ENCODE measurements at regions not wholly inside any gene's neighbourhood (a gene's known extent, or its start where the extent isn't known, plus 50 kb on each side); places are given as distances from the start of the nearest gene placed in this dataset.
"Not testable (repeated sequence)": the region's sequence is repeated elsewhere in the genome, so short reads cannot be mapped to it uniquely, and the experiment has no call there.

DNA sequence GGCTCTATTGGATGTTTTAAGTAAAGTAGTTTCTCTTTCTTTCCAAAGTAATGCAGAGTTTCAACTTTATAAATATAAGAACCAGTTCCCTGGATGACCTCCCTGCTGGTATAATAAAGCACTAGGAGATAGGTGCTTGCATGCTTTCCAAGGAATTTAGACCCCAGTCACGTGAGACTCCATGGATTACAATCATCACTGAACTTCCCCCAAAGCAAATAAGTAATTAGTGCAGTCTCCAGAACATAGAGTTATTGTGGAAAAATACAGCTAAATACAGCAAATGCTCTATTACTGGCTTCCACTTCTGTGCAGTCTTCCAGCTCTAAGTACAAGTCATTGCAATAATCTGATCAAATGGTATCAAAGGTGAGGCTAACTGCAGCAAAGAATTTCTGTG, 220.2 kb upstream of the STEAP1 start:
- DNase-seq, result no peak

DNA sequence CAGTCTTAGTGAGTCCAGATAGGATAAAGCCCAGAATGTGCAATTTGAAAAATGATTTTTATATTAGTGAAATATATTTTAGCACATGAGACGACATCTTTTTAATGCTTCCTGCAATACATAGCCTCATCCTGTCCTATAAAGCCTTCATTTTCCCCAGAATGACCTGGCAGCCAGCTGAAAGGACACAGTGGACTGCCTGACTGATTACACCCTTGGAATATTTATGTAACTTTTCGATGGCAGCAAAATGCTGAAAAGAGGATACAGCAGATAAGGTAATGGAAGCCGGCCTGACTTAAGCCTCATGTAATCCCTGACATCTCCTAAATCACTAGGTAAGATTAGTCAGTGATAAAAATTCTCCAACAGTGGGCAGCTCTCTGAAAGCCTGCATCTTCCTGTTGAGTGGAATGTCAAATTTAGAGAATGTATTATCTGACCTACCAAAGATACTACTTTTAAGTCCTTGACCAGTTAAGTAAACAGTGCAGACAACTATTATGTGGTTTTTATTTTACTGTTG, 210.7 kb upstream of the STEAP1 start:
- DNase-seq, result no peak

DNA sequence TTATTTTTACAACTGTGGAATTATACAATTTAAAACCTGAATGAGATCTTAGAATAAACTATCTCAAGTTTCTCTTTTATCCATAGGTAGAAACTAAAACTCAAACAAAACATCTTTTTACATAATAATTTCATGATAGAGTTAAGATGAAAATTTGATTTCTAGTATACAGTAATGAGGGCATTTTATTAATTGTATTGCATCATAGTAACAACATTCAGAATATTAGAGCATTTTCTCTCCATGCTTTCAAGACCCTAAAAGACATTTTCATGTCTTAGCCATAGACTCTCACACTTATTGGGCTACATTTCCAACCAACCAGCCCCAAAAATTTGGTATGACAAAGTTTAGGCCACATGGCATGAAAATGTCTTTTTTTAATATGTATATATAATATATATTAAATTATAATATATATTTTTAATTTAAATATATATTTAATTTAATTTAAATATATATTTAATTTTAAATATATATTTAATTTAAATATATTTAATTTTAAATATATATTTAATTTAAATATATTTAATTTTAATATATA, 195.7 kb upstream of the STEAP1 start:
- DNase-seq, result no peak

DNA sequence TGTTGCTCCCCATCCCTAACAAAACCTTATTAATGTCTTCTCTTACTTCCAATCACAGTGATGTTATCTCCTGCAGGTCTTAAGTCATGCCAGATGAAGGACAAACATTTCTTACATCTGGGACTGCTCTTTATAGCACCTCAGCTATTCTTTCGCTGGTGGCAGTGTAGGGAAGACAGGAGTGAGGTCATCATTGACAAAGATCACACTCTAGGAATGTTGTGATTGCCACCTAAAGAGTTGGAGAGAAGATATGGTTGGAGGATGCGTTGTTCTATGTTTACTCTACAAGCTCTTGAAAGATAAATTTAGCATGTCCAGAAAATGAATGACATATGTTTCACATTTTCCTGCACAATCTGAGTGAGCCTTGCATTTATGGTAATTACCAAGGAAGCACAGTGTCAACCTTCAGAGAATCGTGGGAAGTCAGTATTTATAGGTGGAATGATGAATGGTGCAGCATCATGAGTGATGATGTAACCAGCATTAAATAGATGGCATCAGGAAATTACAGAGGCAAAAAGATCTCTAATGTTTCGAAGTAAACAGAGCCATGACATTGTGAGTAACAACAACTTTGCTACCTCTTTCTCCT, 188.1 kb upstream of the STEAP1 start:
- DNase-seq, result no peak

DNA sequence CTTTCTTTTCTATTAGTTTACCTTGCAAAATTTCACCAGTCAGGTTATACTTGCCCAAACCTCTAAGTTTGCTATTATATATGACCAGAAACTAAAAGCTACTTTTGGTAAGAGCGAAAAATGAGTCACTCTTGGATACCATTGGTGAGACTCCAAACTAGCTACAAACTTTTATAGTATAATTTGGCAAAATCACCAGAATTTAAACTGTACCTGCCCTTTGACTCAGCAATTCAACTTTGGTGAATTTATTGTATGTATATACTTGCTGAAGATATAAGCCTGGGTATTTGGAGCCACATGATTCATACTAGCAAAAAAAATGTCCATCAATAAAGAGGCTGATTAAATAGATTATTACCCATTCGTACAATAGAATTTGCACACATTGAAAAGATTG, 178.7 kb upstream of the STEAP1 start:
- DNase-seq, result no peak

DNA sequence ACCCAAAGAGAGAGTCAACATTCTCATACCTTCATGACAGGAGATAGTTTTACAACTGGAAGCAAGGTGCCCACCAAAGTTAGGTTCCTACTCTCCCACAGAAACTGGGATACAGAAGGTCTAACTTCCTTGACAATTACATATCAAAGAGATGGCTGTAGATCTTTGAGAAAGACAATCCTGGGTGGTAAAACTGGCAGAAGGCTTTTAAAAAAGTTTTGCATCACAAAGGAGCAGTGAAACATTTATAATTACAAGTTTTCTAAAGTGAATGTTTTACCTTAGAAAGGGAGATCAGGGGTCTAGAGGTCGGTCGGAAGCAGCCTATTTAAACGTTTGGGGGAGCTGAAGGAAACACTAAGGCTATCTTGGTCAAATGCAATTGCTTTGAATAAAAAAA, 166.6 kb upstream of the STEAP1 start:
- no peak for DNase-seq

DNA sequence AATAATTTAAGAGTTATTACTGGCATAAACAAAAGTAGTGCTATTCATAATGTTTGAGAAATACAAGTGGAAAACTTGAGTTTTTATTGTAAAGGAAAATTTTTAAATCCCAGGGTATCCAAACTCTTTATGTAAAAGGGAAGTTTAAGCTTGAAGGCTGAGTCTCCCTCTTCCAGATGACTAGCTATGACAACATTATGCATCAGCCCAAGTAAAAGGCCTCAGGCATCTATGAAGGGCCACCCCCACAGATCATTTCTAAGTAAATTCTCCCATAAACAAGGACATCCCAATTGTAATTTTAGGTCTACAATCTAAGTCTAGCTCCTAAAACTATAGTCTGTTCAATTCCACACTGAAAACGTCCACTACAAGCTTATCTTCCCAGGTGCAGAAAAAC, 166.2 kb upstream of the STEAP1 start:
- no peak for DNase-seq

DNA sequence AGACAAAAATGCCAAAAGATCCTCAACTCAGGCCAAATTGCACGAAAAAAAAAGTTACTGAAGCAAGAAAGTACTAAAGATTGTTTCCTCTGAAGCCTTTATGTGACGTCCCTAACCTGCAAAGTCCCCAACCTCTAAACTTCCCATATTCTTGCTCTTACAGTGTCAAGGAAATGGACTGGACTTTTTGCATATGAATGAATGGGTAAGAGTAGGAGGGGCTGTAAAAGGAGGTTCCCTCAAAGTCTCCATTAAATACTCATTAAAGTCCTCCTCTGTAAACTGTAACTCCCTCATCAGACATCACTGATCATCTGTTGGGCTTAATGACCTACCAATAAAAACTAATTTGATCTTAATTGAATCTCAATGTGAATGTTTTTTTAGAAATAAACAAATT, 164.8 kb upstream of the STEAP1 start:
- no peak for DNase-seq

DNA sequence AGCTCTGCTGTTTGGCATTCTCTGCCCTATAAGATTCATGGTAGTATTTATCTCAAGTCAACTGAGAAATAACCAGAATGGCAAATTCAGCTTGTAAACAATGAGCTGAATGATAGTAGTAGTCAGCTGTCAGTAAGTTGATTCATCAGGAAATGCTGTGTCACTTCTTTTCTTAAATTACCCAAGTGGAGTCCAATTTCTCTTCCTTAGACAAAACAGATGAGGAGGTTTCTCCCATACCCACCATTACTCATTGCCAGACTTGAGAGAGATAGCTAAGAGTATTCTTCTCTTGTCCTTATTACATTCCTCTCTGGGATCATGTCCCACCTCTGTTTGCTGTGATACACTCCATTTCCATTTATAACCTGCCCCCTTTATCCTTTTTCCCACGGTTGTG, 159.8 kb upstream of the STEAP1 start:
- DNase-seq, result no peak

DNA sequence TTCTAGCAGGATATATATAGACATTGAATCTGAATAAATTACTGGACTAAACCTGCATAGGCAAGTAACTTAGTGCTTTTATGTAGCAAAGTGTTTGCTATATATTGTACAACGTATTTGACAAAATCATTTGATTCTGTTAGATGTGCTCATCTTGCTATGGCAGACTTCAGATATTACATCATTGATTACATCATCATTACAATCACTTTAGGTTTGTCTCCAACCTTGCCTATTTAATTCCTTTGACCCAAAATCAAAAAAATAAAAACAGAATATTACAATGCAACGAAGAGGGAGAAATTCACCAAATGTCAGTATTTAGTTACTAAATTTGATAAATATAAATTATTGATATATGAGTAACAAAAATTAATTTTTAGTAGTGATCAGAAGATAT, 155.7 kb upstream of the STEAP1 start:
- DNase-seq, result no peak

DNA sequence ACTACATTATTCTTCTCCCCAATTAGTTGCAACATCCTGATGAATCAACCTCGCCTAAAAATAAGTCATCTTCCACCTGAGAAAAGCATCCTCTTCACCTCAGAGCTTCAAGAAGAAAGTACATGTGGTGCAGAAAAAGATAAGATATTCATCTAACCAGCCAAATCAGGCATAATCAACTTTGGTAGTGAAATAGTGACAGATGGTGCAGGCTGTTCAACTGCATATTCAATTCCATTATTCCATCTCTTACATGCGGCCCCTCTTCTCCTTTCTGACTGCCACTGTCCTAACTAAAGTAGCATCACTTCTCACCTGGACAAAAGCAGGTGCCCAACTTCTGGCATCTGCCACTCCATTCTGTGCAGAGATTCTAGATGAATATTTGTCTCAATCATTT, 148.4 kb upstream of the STEAP1 start:
- no peak for DNase-seq

DNA sequence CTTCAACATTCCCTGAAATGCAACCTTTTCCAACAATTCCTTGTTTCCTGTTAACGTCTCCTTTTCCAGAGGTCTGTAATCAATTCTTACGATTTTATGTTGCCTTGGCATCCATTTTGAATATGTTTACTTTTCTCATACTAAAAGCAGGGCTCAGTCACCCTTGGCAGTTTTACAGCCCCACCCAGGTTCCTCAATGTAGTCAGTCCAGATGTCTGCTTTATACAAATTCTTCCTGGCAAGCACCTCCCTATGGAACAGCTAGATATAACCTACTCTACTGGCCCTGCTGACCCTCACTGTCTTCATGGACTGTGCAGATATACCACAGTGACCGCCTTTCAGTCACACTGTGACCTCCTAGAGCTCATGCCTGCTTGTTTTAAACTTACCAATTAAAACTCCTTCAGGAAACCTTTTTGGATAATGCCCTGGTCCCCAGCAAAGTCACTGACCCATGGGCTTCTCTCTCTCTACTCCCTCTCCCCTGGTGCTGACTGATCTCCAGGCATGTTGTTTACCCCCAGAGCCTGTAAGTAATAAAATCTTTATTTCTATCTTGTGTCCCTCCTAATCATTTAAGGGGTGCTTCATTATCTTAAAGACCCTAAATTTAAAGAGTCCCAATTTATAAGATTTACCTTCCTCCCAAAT, 147.1 kb upstream of the STEAP1 start:
- no peak for DNase-seq

DNA sequence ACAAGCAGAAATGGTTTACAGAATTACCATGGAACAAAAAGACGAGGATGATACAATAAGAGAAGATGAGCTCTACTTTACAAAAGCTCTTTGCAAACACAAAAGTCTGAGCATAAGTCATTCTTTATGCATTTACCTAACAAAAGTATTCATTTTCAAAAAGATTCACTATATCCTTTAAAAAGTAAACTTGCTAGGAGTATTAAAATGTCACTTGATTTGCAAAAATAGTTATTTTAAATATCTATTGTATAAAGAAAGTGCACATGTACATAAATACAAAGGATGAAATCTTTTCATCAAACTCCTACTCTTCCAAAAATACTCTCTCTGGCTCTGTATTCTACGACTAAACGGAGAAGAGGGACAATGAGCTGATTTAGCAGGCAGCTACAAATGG, 146.4 kb upstream of the STEAP1 start:
- DNase-seq, result no peak

DNA sequence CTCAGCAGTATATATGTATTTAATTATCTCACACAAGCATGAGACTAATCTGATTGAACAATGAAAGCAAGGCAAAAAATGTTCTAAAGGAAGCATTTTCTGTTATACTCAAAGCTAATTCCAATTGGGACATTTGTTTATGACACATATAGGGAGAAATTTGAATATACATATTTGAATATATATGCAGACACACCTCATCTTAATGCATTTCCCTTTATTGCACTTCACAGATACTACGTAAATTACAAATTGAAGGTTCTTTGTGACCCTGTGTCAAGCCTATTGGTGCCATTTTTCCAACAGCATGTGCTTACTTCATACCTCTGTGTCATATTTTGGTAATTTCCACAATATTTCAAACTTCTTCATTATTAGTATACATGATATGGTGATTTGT, 132.1 kb upstream of the STEAP1 start:
- DNase-seq, result no peak

DNA sequence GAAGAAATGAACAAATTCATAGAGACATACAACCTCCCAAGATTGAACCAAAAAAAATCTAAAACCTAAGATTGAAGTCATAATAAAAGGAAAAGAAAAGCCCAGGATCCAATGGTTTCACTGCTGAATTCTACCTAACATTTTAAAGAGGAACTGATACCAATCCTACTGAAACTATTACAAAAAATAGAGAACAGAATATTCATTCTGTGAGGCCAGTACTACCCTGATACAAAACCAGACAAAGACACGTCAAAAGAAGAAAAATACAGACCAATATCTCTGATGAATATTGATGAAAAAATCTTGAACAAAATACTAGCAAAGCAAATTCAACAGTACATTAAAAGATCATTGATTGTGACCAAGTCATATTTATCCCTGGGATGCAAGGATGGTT, 128.5 kb upstream of the STEAP1 start:
- no peak for DNase-seq

DNA sequence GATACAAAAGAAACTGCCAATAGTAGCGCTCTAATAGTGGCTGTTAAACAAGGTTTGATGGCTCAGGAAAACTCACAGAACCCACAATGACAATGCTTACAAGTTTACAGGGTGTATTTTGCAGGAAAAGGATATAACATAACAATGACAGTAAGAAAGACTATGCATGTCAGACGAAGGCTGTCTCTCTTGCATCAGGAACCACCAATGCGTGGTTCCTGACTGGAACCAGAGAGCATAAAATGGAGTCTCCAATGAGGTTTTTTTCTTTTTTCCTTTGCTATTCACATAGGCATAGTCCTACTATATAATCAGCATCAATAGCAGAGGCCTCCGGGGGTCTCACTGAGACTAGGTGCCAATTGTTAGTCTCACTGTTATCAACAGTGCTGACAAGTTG, 120.4 kb upstream of the STEAP1 start:
- no peak for DNase-seq

DNA sequence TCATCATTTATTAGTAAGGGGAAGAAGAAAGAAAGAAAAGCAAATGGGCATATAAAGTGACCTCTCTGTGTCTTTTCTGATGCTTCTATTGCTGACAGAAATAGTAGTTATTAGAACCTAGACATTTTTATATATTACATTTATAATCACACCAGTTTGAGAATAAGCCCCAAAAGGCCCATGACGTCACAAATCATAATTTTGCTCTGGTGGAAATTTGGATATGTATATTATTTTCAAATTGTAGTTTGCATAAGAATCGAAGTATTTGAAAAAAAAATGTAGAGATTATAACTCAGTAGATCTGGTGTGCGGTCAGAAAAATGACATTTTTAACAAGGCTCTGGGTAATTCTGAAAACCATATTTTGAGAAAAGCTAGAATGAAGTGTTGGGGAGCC, 101.2 kb upstream of the STEAP1 start:
- DNase-seq, result no peak

DNA sequence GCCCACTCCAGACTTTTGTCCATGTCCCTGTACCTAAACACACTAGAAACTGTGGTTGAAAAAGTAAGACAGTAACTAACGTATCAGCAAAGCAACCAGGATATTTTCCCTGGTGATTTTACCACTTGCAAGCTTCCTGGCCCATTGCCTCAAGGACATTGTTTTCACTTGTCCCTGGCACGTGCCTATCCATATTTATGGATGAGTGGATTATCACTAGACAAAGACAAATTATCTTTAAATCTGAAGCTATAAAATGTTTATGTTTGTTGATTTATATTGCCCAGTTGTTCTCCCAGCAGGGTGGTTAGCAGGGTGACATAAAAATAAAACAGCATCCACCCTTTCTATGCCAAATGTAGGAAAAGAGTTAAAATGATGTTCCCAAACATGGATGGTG, 93.2 kb upstream of the STEAP1 start:
- DNase-seq, result no peak

DNA sequence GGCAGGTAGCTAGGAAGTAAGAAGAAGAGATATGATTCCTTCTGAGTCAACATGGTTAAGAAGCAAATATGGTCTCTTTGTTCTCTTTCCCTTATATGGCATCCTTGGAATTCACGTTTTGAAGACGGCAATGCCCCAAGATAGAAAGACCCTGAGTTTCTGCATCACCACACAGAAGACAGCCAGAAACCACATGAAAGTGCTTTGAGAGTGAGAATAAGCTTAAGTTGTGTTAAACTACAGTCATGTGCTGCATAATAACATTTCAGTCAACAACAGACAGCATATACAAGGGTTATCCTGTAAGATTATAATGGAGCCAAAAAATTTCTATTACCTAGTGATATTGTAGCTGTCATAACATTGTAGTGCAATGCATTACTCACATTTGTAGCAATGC, 89.9 kb upstream of the STEAP1 start:
- no peak for DNase-seq

DNA sequence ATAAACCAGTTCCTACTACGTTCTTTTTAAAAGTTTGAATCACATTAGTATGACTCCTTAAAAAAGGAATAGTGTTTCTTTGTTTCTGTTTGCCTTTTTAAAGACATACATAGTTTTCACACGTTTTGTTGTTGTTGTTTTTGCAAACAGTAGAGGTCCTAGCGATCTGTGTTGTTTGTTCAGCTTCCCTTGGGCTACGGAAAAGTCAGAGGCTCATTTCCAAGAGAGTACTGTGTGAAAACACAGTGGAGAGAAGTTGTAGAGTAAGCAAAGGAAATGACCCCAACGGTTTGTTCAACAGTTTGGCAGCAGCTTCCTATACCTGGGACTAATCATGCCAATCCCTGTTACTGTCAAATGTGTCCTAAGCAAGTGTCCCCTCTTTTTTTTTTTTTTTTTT, 87.1 kb upstream of the STEAP1 start:
- DNase-seq, result no peak

DNA sequence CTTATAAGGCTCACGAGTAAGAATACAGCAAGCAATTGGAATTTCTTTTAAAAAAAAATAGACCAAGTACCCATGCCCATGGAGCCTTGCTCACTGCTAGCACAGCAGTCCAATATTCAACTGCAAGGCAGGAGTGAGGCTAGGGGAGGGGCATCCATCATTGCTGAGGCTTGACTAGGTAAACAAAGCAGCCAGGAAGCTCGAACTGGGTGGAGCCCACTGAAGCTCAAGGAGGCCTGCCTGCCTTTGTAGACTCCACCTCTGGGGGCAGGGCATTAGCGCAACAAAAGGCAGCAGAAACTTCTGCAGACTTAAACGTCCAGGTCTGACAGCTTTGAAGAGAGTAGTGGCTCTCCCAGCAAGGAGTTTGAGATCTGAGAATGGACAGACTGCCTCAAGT, 84.0 kb upstream of the STEAP1 start:
- DNase-seq, result not testable (repeated sequence)

DNA sequence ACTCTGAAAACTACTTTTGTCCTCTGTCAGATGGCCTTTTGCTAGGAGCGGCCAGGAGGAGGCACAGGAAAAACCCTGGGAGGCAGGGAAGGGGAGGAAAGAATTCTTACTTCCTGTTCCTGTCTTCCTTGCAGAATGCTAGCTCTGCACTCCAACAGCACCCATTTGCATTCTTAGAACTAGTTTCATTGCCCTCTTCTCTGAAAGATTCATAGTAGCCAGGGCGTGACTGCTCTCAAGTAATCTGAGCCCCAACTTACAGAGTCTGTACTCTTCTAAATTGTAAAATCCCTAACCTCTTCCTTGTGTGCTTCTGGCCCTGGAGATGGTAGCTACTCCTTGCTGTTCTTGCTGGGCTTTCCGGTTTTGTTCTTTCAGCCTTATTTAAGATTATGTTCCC, 75.3 kb upstream of the STEAP1 start:
- DNase-seq, result no peak

DNA sequence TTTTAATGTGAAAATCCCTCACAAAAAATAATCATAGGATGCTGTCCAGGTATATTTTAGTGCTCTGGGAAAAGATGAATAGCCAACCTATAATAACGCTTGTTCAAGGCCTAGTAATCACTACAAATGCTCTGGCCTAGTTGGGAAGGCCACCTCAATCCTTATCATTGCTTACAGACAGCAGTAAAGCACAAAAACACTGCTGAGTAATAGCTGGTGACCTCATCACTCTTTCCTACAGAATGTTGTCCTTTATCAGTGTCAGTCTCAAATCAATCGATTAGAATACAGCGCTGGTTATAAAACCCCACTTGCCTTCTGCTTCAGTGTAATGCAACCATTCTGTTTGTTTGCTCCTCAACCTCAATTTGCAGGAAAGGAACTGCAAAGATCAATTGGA, 72.6 kb upstream of the STEAP1 start:
- no peak for DNase-seq

DNA sequence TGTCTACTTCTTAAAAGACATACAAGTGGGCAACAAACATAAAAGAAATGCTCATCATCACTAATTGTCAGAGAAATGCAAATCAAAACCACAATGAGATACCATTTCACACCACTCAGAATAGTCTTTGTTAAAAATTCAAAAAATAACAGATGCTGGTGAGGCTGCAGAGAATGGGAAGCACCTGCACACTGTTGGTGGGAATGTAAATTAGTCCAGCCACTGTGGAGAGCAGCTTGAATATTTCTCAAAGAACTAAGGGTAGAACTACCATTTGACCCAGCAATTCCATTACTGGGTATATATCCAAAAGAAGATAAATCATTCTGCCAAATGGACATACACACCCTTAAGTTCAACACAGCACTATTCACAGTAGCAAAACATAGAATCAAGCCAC, 61.8 kb upstream of the STEAP1 start:
- no peak for DNase-seq

DNA sequence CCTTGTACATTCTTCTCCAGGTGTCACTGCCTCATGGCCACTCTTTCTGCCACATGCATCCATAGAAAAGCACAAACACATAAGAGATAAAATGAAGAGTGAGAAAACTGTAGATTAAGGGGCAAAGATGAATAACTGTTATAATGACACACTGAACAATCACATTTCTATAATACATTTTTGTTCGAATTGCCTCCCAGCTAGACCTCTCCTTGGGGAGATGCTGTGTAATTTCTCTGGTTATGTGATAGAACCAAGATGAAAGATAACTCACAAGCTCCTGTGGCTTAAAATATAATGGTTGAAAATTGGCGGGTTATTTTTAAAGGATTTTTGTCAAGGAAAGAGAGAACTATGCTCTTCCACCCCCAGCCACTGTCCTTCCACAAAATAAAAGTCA, 60.2 kb upstream of the STEAP1 start:
- no peak for DNase-seq

Data from fibroblast of skin of scalp (primary cell).